DND-41 (cell line): ENCODE measurements at regions not wholly inside any gene's neighbourhood (a gene's known extent, or its start where the extent isn't known, plus 50 kb on each side); places are given as distances from the start of the nearest gene placed in this dataset.

Experiments
- EZH2 ChIP-seq: IDR thresholded peaks from 3 replicates; pipeline ENCODE4 v1.6.1; 2012; ENCODE audit warnings: borderline replicate concordance, low read depth, mild to moderate bottlenecking, moderate library complexity, low read length, inconsistent platforms; ENCODE audit not compliant: severe bottlenecking
- TF ChIP-seq, protein P1 (sequence below): IDR thresholded peaks from 2 replicates; pipeline ENCODE4 v1.5.1; 2012; ENCODE audit warnings: borderline replicate concordance, low read length, moderate library complexity, mild to moderate bottlenecking; ENCODE audit not compliant: poor library complexity, severe bottlenecking; ENCODE audit errors: extremely low read depth

DNA sequence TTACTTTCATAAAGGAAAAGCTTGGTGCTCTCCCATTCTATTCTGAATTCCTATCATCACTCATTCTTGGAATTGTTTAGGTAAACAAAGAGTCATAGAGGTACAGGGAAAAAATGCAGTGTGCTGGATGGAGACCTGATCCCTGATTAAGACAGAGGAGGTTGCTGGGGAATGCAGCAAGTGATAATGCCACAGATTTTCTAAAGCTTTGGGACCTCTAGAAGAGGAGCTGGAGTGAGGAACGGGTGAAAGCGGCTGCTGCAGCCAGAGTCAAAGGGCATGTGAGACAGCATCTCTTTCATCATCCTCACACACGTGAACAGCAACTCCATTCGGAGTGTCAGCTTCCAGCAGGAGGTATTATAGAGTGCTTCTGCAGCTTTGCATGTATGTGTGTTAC is 54.9 kb upstream of the DIPK1A start:
- TF ChIP-seq, protein P1, sequence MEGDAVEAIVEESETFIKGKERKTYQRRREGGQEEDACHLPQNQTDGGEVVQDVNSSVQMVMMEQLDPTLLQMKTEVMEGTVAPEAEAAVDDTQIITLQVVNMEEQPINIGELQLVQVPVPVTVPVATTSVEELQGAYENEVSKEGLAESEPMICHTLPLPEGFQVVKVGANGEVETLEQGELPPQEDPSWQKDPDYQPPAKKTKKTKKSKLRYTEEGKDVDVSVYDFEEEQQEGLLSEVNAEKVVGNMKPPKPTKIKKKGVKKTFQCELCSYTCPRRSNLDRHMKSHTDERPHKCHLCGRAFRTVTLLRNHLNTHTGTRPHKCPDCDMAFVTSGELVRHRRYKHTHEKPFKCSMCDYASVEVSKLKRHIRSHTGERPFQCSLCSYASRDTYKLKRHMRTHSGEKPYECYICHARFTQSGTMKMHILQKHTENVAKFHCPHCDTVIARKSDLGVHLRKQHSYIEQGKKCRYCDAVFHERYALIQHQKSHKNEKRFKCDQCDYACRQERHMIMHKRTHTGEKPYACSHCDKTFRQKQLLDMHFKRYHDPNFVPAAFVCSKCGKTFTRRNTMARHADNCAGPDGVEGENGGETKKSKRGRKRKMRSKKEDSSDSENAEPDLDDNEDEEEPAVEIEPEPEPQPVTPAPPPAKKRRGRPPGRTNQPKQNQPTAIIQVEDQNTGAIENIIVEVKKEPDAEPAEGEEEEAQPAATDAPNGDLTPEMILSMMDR: no peak
- TF ChIP-seq EZH2: no peak
